ENCODE measurements at regions not wholly inside any gene's neighbourhood (a gene's known extent, or its start where the extent isn't known, plus 50 kb on each side); places are given as distances from the start of the nearest gene placed in this dataset.
"Not testable (repeated sequence)": the region's sequence is repeated elsewhere in the genome, so short reads cannot be mapped to it uniquely, and the experiment has no call there.

GRCh38 chr2:82792316-82792715 lies 1666.8 kb downstream of the SUCLG1 start:
- ATAC-seq (no peak), DNase-seq (ENCODE audit: low spot score in 2 of 2) (no peak)
- Mint-ChIP-seq H3K36me3 (no peaks in the 10 kb centered on the region), H3K4me1 (no peaks in the 10 kb centered on the region), H3K9me3 (peaks cover 17% of the 10 kb centered on the region), H3K4me3 (no peak overlapping the region), H3K27ac (no peak overlapping the region)

GRCh38 chr2:82790206-82791021 lies 1668.7 kb downstream of the SUCLG1 start:
- ATAC-seq (no peak), DNase-seq (ENCODE audit: low spot score in 2 of 2) (no peak)
- H3K4me1 Mint-ChIP-seq: no peaks in the 10 kb centered on the region
- H3K27ac Mint-ChIP-seq: no peak overlapping the region
- no peak overlapping the region for H3K4me3 Mint-ChIP-seq
- peaks cover 11% of the 10 kb centered on the region for H3K9me3 Mint-ChIP-seq
- no peaks in the 10 kb centered on the region for H3K36me3 Mint-ChIP-seq

DNA sequence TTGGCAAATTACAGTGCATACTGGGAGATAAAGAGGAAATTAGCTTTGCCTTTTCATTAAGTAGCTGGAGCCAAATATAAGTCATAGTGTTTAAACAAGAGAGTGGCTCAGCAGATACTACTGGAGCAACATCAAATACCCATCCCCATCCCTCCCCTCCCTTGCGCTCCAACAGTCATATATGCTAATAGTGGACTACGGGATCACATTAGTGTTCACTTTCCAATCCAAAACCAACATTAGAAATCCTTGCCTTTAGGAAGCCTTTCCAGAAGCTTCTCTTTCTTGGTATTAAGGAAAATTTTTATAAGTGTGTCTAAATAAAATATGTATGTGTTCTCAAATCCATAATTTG lies 1669.3 kb downstream of the SUCLG1 start:
- DNase-seq (ENCODE audit: low spot score in 2 of 2): no peak
- no peak overlapping the region for H3K4me3 Mint-ChIP-seq
- ATAC-seq: no peak
- no peak overlapping the region for H3K27ac Mint-ChIP-seq
- no peaks in the 10 kb centered on the region for H3K4me1 Mint-ChIP-seq
- peaks cover 11% of the 10 kb centered on the region for H3K9me3 Mint-ChIP-seq
- no peaks in the 10 kb centered on the region for H3K36me3 Mint-ChIP-seq

DNA sequence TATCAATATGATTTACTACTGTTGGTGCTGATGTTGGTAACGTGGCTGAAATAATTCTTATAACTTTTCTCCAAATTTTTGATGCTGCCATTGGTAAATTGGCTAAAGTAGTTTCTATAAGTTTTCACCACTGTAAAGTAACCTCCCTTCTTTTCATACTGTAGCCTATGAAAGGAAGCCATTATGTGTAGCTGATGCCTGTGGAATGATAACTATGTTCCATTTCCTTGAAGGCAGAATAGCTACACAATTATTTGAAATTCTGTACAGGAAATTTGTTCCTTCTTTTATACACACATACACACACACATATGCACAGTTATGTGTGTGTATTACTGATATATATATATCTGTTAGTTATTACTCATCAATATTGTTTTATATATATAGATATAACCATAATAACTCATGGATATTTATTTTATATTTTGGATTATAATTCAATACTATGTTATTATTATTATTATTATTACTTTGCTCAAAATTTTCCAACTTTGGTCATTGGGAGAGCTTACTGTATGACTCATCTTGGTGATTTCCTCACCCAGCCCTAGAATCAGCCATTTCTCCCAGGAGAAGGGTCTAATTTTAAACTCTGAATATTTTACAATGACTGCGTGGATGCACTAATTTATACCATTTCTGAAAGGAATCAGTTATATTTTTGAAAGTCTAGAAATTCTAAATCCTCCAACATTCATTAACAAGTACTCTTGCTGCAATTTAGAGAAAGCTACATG lies 1677.7 kb downstream of the SUCLG1 start:
- DNase-seq (ENCODE audit: low spot score in 2 of 2) (no peak), ATAC-seq (no peak)
- peaks cover 8% of the 10 kb centered on the region for H3K9me3 Mint-ChIP-seq
- no peak overlapping the region for H3K4me3 Mint-ChIP-seq
- no peaks in the 10 kb centered on the region for H3K4me1 Mint-ChIP-seq
- no peak overlapping the region for H3K27ac Mint-ChIP-seq
- no peaks in the 10 kb centered on the region for H3K36me3 Mint-ChIP-seq

- no peaks in the 10 kb centered on the region for H3K4me1 Mint-ChIP-seq
- no peak overlapping the region for H3K27ac Mint-ChIP-seq
- H3K9me3 Mint-ChIP-seq: peaks cover 12% of the 10 kb centered on the region
- H3K4me3 Mint-ChIP-seq: no peak overlapping the region
- ATAC-seq (no peak), DNase-seq (ENCODE audit: low spot score in 2 of 2) (no peak)
- H3K36me3 Mint-ChIP-seq: no peaks in the 10 kb centered on the region
These were observed 1679.0 kb downstream of the SUCLG1 start for GRCh38 chr2:82780050-82780449.

DNA sequence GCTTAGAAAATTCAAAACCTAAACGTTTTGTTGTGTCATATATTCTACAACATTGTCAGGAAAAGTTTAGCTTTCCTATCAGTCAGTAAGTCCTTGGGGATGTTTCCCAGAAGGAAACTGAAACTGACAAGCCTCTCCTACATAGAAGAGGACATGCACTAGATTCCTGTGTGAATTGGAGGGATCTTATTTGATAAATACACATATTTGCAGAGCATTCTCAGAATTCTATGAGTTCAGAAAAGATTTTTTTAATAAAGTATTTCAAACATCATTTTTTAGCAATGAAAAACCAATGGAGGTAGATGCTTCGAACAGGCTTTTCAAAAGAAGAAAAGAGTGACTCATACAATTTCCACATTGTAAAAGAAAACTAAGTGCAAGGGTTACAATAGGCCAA lies 1706.7 kb downstream of the SUCLG1 start:
- H3K36me3 Mint-ChIP-seq: no peaks in the 10 kb centered on the region
- H3K9me3 Mint-ChIP-seq: peaks cover 32% of the 10 kb centered on the region
- ATAC-seq: no peak
- H3K27ac Mint-ChIP-seq: no peak overlapping the region
- no peaks in the 10 kb centered on the region for H3K4me1 Mint-ChIP-seq
- DNase-seq (ENCODE audit: low spot score in 2 of 2): no peak
- no peak overlapping the region for H3K4me3 Mint-ChIP-seq

DNA sequence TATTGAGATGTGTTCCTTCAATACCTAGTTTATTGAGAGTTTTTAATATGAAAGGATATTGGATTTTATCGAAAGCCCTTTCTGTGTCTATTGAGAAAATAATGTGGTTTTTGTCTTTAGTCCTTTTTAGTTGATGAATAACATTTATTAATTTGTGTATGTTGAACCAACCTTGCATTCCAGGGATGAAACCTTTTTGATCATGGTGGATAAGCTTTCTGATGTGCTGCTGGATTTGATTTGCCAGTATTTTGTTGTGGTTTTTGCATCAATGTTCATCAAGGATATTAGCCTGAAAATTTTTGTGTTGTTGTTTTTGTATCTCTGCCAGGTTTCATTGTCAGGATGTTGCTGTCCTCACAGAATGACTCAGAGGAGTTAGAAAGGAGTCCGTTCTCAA lies 1710.4 kb downstream of the SUCLG1 start:
- DNase-seq (ENCODE audit: low spot score in 2 of 2) (no peak), ATAC-seq (no peak)
- Mint-ChIP-seq H3K4me1 (no peaks in the 10 kb centered on the region), H3K9me3 (peaks cover 35% of the 10 kb centered on the region), H3K36me3 (no peaks in the 10 kb centered on the region), H3K4me3 (no peak overlapping the region), H3K27ac (no peak overlapping the region)

DNA sequence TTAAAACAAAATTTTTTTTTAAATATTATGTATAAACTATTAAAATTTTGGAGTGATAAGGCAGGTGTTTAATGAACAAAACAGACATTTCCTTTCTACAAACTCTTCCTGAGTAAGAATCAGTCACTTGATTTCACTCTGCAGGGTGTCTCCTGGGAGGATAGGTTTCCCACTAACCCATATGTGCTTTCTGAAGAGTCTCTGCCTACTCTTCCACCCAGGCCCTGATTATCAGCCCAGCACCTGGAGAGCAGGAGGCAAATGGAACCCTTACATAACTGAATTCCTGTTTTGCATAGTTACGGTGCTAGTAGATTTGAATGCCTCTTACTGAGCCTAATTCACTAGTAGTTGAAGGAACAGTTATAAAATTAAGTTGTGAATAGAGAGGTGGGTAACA lies 1718.6 kb downstream of the SUCLG1 start:
- no peak for DNase-seq (ENCODE audit: low spot score in 2 of 2)
- H3K4me1 Mint-ChIP-seq: no peaks in the 10 kb centered on the region
- no peaks in the 10 kb centered on the region for H3K36me3 Mint-ChIP-seq
- no peak overlapping the region for H3K27ac Mint-ChIP-seq
- no peak for ATAC-seq
- no peak overlapping the region for H3K4me3 Mint-ChIP-seq
- peaks cover 14% of the 10 kb centered on the region for H3K9me3 Mint-ChIP-seq

DNA sequence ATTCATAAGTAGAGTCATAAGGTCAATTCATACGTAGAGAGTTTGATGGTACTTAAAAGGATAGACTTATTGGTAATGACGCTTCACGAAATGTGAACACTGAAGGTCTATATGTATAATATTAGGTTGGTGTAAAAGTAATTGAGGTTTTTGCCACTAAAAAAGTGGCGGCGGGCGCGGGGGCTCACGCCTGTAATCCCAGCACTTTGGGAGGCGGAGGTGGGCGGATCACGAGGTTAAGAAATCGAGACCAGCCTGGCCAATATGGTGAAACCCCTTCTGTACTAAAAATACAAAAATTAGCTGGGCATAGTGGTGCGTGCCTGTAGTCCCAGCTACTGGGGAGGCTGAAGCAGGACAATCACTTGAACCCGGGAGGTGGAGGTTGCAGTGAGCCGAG lies 1721.1 kb downstream of the SUCLG1 start:
- H3K4me3 Mint-ChIP-seq, H3K9me3 Mint-ChIP-seq: not testable (repeated sequence)

DNA sequence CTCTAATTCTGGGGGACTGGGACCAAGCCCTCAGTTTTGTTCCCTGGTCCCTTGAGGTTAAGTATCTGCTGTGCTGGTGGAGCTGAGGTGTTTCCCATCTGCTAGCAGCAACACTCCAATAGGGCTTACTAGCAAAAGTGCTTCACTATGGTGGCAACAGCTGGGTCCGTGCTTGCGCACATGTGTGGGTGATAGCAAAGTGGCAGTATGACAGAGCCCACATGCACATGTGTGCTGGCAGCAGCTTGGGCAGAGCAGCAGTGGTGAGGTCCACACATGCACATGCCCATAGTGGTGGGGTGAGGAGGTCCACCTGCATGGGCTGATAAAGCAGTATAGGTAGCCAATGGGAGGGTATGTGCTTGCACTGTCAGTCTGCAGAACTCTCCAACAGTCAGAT lies 1723.7 kb downstream of the SUCLG1 start:
- H3K36me3 Mint-ChIP-seq: no peaks in the 10 kb centered on the region
- H3K4me3 Mint-ChIP-seq: no peak overlapping the region
- no peak overlapping the region for H3K27ac Mint-ChIP-seq
- no peaks in the 10 kb centered on the region for H3K4me1 Mint-ChIP-seq
- peak; percentile 40 for ATAC-seq
- H3K9me3 Mint-ChIP-seq: peaks cover 3% of the 10 kb centered on the region
- DNase-seq (ENCODE audit: low spot score in 2 of 2): no peak

More for the DNA sequence above, 1721.1 kb downstream of the SUCLG1 start:
- ATAC-seq; DNase-seq (ENCODE audit: low spot score in 2 of 2); H3K27ac Mint-ChIP-seq; H3K36me3 Mint-ChIP-seq; H3K4me1 Mint-ChIP-seq: not testable (repeated sequence)

- no peak overlapping the region for H3K27ac Mint-ChIP-seq
- H3K4me1 Mint-ChIP-seq: no peaks in the 10 kb centered on the region
- peaks cover 12% of the 10 kb centered on the region for H3K9me3 Mint-ChIP-seq
These were observed 1727.3 kb downstream of the SUCLG1 start for GRCh38 chr2:82731824-82732223.

GRCh38 chr2:82730811-82731210 lies 1728.3 kb downstream of the SUCLG1 start:
- DNase-seq (ENCODE audit: low spot score in 2 of 2): no peak
- Mint-ChIP-seq H3K27ac (no peak overlapping the region), H3K4me3 (no peak overlapping the region), H3K36me3 (no peaks in the 10 kb centered on the region), H3K4me1 (no peaks in the 10 kb centered on the region), H3K9me3 (peaks cover 12% of the 10 kb centered on the region)
- ATAC-seq: no peak

More at GRCh38 chr2:82731824-82732223, 1727.3 kb downstream of the SUCLG1 start:
- DNase-seq (ENCODE audit: low spot score in 2 of 2): no peak
- ATAC-seq: no peak
- H3K36me3 Mint-ChIP-seq: no peaks in the 10 kb centered on the region
- H3K4me3 Mint-ChIP-seq: no peak overlapping the region

- no peak overlapping the region for H3K27ac Mint-ChIP-seq
- H3K4me3 Mint-ChIP-seq: no peak overlapping the region
- H3K4me1 Mint-ChIP-seq: no peaks in the 10 kb centered on the region
- no peak for DNase-seq (ENCODE audit: low spot score in 2 of 2)
- H3K36me3 Mint-ChIP-seq: no peaks in the 10 kb centered on the region
- no peak for ATAC-seq
- peaks cover 14% of the 10 kb centered on the region for H3K9me3 Mint-ChIP-seq
These were observed 1731.0 kb downstream of the SUCLG1 start for GRCh38 chr2:82728090-82728489.

DNA sequence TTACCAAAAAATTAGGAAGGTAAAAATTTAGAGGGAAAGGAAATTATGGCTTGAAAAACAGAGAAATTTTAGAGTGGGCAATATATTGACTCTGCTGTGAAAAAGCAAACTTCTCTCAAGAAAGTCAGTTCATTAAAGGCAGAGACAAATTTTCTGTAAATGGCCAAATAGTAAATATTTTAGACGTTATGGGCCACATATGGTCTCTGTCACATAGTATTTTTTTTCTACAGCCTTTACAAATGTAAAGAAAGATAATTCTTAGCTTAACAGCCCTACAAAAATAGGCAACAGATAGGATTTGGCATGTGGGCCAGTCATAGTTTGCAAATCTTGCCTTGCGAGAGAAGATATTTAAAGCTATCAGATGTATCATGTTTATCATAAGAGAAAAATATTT lies 1750.4 kb downstream of the SUCLG1 start:
- Mint-ChIP-seq H3K9me3 (peaks cover 8% of the 10 kb centered on the region), H3K27ac (no peak overlapping the region), H3K36me3 (no peaks in the 10 kb centered on the region), H3K4me3 (no peak overlapping the region), H3K4me1 (no peaks in the 10 kb centered on the region)
- ATAC-seq (no peak), DNase-seq (ENCODE audit: low spot score in 2 of 2) (no peak)

DNA sequence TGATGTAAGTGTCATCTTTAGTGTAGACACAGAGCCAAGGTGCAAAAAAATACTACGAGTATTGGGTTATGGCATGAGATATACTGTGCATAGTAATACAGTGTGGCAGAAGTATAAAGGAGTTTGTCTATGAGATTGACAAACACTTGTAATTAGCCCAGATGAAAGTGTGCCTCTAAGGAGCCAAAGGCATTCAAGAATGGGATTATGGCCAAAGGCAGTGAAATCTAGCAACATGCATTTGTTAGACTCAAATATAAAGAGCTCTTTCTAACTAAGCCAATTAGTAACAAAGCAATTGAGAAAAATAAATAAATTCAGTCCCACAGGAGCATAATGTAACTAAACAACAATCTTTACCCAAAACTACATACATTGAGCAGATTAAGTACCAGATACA lies 1761.8 kb downstream of the SUCLG1 start:
- no peak overlapping the region for H3K4me3 Mint-ChIP-seq
- no peak for DNase-seq (ENCODE audit: low spot score in 2 of 2)
- no peak overlapping the region for H3K27ac Mint-ChIP-seq
- H3K9me3 Mint-ChIP-seq: peaks cover 16% of the 10 kb centered on the region
- no peaks in the 10 kb centered on the region for H3K36me3 Mint-ChIP-seq
- no peak for ATAC-seq
- H3K4me1 Mint-ChIP-seq: no peaks in the 10 kb centered on the region

DNA sequence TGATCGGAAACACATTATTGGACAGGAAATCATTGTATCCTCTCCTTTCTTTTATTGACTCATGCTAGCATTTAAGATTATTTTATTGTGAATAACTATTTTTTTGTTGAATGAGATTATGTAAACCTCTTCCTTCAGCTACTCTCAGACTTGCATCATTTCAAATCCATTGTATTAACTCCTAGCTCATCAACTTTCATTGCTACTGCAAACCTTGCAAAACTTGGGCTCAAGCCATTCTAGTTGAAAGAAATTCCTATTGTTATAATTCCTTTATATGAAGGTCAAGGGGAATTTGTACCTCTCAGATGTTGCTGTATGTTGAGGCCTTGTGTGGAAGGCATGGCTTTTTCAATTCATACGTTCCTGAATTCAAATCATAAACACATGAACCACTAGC lies 1764.6 kb downstream of the SUCLG1 start:
- Mint-ChIP-seq H3K36me3 (no peaks in the 10 kb centered on the region), H3K4me1 (no peaks in the 10 kb centered on the region), H3K9me3 (peaks cover 11% of the 10 kb centered on the region), H3K4me3 (no peak overlapping the region), H3K27ac (no peak overlapping the region)
- DNase-seq (ENCODE audit: low spot score in 2 of 2) (no peak), ATAC-seq (no peak)
